HG02852 (cell line): ENCODE measurements at regions not wholly inside any gene's neighbourhood (a gene's known extent, or its start where the extent isn't known, plus 50 kb on each side); places are given as distances from the start of the nearest gene placed in this dataset.
"Not testable (repeated sequence)": the region's sequence is repeated elsewhere in the genome, so short reads cannot be mapped to it uniquely, and the experiment has no call there.

Experiments
- ATAC-seq: cut with Tn5 transposase; IDR thresholded peaks from one replicate; pipeline ENCODE4 v1.9.1; 2021; ENCODE audit warnings: mild to moderate bottlenecking, moderate library complexity; ENCODE audit not compliant: unreplicated experiment

GRCh38 chr2:185475914-185476313, 262.7 kb upstream of the FSIP2 start:
- no peak for ATAC-seq

GRCh38 chr2:185477452-185477851, 261.2 kb upstream of the FSIP2 start:
- ATAC-seq = no peak

GRCh38 chr2:185484602-185485001, 254.0 kb upstream of the FSIP2 start:
- no peak for ATAC-seq

GRCh38 chr2:185502351-185502750, 236.3 kb upstream of the FSIP2 start:
- no peak for ATAC-seq

- ATAC-seq = no peak
Observed at GRCh38 chr2:185507719-185508118, 230.9 kb upstream of the FSIP2 start.

- ATAC-seq = no peak
Observed at GRCh38 chr2:185510060-185510459, 228.5 kb upstream of the FSIP2 start.

- no peak for ATAC-seq
Observed at GRCh38 chr2:185511925-185512324, 226.7 kb upstream of the FSIP2 start.

- no peak for ATAC-seq
Observed at GRCh38 chr2:185522472-185522871, 216.1 kb upstream of the FSIP2 start.

- ATAC-seq = not testable (repeated sequence)
Observed at GRCh38 chr2:185524242-185524641, 214.4 kb upstream of the FSIP2 start.

- ATAC-seq = no peak
Observed at GRCh38 chr2:185526161-185526560, 212.4 kb upstream of the FSIP2 start.

GRCh38 chr2:185531721-185532120, 206.9 kb upstream of the FSIP2 start:
- ATAC-seq = no peak

- no peak for ATAC-seq
Observed at GRCh38 chr2:185537689-185538088, 200.9 kb upstream of the FSIP2 start.

GRCh38 chr2:185567196-185567595, 171.4 kb upstream of the FSIP2 start:
- no peak for ATAC-seq

- no peak for ATAC-seq
Observed at GRCh38 chr2:185567940-185568339, 170.7 kb upstream of the FSIP2 start.

GRCh38 chr2:185578322-185578721, 160.3 kb upstream of the FSIP2 start:
- ATAC-seq = no peak

GRCh38 chr2:185583058-185583816, 155.4 kb upstream of the FSIP2 start:
- ATAC-seq = no peak

GRCh38 chr2:185585165-185585564, 153.4 kb upstream of the FSIP2 start:
- ATAC-seq = not testable (repeated sequence)

GRCh38 chr2:185591276-185591675, 147.3 kb upstream of the FSIP2 start:
- ATAC-seq = not testable (repeated sequence)

- no peak for ATAC-seq
Observed at GRCh38 chr2:185607945-185608344, 130.7 kb upstream of the FSIP2 start.

- ATAC-seq = no peak
Observed at GRCh38 chr2:185608799-185609198, 129.8 kb upstream of the FSIP2 start.

GRCh38 chr2:185610301-185610700, 128.3 kb upstream of the FSIP2 start:
- ATAC-seq = no peak

- ATAC-seq = no peak
Observed at GRCh38 chr2:185618625-185619024, 120.0 kb upstream of the FSIP2 start.

- no peak for ATAC-seq
Observed at GRCh38 chr2:185625604-185626003, 113.0 kb upstream of the FSIP2 start.
